LHCN-M2 (cell line): ENCODE measurements at regions not wholly inside any gene's neighbourhood (a gene's known extent, or its start where the extent isn't known, plus 50 kb on each side); places are given as distances from the start of the nearest gene placed in this dataset.

Experiments
- DNase-seq: peaks from one replicate; pipeline ENCODE4 v3.0.0-alpha.2; 2012; ENCODE audit warnings: low read depth

DNA sequence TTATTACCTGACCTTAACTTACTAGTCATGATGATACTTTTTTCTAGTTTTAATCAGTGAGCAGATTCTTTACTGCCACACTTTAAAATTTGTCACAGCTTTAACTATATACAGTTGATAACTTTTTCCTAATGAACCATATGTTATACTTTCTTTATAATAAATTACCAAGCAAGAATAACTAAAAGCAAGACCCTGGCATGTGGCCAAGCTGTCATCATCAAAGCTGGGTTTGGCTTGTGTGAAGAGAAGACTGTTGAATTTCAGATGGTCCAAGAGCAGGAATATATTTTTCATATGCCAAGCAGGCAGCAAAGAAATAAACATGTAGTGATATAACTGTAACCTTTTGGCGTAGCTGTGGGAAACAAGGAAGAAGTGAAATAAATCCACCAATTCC is 93.5 kb downstream of the PUS7L start:
- no peak for DNase-seq

DNA sequence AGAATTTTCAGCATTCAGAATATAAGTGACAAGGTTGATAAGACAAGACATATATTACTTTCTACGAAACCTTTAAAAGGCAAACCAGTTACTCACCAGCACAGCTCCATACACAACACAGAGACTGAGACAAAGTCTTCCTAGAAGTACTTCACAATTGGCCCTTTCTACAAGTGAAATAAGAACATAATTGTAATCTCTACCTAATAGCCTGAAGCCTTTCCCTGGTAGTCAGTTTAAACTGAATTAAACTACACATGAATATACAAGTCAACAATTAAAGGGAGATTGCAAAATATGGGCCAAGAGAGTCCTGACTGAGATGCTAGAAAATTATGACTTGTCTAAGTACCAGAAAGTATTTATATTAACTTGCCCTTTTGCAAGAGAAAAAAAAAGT is 95.9 kb downstream of the PUS7L start:
- no peak for DNase-seq

DNA sequence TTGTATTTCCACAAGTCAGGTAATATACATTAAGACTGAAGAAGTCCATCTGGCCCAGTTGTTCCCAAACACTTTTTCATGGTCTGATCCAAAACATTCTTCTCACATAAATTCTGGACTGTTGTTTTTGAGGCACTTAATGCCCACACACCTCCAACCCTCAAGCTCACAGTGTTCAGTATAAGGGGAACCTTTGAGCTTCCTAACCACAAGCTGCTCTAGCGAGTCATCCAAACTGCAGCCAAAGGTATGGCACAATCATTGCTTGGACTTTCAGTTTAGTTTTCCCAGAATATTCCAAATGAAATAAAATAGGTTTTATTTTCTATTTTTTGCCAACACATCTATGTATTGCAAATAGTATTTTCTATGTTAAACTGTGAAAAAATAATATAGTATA is 103.0 kb downstream of the PUS7L start:
- peak; percentile 61 for DNase-seq

- no peak for DNase-seq
Observed at GRCh38 chr12:43653917-43654316, 101.9 kb upstream of the ADAMTS20 start.

DNA sequence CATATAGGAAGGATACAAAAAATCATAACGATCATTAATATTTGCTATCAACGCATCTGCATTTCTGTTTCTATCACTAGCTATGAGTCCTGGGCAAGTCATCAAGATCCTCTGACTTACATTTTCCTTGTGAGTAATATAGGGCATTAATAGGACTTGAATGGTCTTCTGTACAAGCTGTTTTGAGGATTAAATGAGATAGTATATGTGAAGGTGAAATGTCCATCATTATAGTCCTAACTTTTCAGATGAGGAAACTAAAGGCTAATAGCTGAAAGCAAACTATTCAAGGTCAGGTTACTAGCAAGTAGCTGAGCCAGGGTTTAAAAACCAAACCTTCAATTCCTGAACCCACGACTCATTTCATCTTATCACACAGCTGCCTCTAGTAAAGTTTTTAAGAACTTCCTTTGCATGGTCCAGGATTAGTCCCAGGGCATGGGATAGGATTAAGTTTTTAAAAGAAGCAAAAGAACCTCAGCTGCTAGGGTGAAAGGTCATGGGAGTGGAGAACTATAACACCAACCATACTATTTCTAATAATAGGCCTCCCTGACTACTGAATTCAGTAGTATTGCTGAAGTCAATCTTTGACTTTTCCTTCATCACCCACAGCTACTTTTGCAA is 101.4 kb upstream of the ADAMTS20 start:
- peak; percentile 80 for DNase-seq

DNA sequence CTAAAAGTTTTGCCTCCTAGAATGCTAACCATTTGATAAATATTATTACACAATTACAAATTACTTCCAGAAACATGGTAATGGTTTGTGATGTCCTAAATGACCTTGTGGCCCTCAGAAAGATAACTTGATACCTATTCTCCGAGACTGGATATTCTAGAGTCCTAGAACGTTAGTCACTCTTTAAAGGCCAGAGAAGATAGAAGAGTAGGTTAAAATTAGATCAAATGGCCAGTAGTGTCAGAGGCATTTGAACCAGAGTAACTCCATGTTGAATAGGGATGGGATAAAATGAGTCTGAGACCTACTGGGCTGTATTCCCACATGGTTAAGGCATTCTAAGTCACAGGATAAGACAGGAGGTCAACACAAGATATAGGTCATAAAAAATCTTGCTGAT is 96.6 kb upstream of the ADAMTS20 start:
- DNase-seq = no peak

DNA sequence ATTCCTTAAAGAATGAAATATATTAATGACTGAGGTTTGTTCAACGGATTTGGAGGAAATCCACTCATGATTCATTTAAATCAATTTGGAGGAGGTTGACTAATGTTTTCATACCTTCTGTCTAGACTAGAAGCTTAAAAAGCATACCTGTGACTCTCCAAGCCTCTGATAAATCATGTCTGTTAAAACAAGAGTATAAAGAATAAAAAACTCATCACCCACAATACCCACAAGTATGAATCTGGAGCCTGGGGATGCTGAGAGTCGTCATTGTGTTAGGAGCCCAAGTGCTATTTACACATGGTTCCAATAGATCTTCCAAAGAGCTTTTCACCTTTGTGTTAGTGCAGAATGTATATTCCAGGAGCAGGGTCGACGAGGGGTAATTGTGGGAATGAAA is 86.8 kb upstream of the ADAMTS20 start:
- no peak for DNase-seq

- no peak for DNase-seq
Observed at GRCh38 chr12:43636725-43637463, 84.9 kb upstream of the ADAMTS20 start.

DNA sequence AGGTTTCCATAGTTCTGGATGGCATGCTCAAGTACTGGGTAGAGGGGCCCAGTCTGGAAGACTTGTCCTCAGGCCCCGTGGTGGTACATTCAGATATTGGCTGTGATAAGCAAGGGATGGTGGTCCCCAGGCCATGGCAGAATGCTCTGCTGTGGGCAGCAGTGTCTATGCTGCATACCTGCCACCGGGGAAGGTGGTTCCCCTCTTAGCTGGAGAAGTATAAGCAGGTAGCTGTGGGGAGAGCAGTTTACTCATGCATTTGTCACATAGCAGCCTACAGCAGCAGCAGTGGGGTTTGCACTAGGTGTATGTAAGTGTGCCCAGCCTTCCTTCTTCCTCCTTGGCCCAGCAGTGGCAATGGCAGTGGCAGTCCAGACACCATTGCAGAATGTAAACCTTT is 69.3 kb upstream of the ADAMTS20 start:
- no peak for DNase-seq

- DNase-seq = no peak
Observed at GRCh38 chr12:43602738-43603137, 50.7 kb upstream of the ADAMTS20 start.
